ENCODE measurements at regions not wholly inside any gene's neighbourhood (a gene's known extent, or its start where the extent isn't known, plus 50 kb on each side); places are given as distances from the start of the nearest gene placed in this dataset.

GRCh38 chr4:30952526-30953219 is 232.5 kb downstream of the PCDH7 start:
- no peaks in the 10 kb centered on the region for H3K27me3 ChIP-seq (replicated peaks; ENCODE audit: control insufficient read depth, insufficient read depth, low read length)
- H3K36me3 ChIP-seq (ENCODE audit: control insufficient read depth, insufficient read depth, low read length) = no peaks in the 10 kb centered on the region
- DNase-seq (ENCODE audit: extremely low read depth, insufficient read length) = no peak
- TF ChIP-seq CTCF (IDR thresholded peaks at IDR 0.05; ENCODE audit: insufficient read depth, low read length, poor library complexity, severe bottlenecking) = no peak
- no peak overlapping the region for H3K4me3 ChIP-seq (replicated peaks; ENCODE audit: low read depth, low read length)

- Histone ChIP-seq H3K27me3 (replicated peaks; ENCODE audit: control insufficient read depth, insufficient read depth, low read length) (no peaks in the 10 kb centered on the region), H3K4me3 (replicated peaks; ENCODE audit: low read depth, low read length) (no peak overlapping the region), H3K36me3 (ENCODE audit: control insufficient read depth, insufficient read depth, low read length) (no peaks in the 10 kb centered on the region)
- no peak for TF ChIP-seq CTCF (IDR thresholded peaks at IDR 0.05; ENCODE audit: insufficient read depth, low read length, poor library complexity, severe bottlenecking)
- no peak for DNase-seq (ENCODE audit: extremely low read depth, insufficient read length)
These were observed 233.6 kb downstream of the PCDH7 start for GRCh38 chr4:30953799-30954198.

- Histone ChIP-seq H3K27me3 (replicated peaks; ENCODE audit: control insufficient read depth, insufficient read depth, low read length) (no peaks in the 10 kb centered on the region), H3K36me3 (ENCODE audit: control insufficient read depth, insufficient read depth, low read length) (no peaks in the 10 kb centered on the region)
- no peak for TF ChIP-seq CTCF (IDR thresholded peaks at IDR 0.05; ENCODE audit: insufficient read depth, low read length, poor library complexity, severe bottlenecking)
These were observed 236.7 kb downstream of the PCDH7 start for GRCh38 chr4:30956916-30957315.

GRCh38 chr4:30957706-30958105 is 237.5 kb downstream of the PCDH7 start:
- H3K36me3 ChIP-seq (ENCODE audit: control insufficient read depth, insufficient read depth, low read length) = no peaks in the 10 kb centered on the region
- no peaks in the 10 kb centered on the region for H3K27me3 ChIP-seq (replicated peaks; ENCODE audit: control insufficient read depth, insufficient read depth, low read length)
- DNase-seq (ENCODE audit: extremely low read depth, insufficient read length) = no peak
- no peak overlapping the region for H3K4me3 ChIP-seq (replicated peaks; ENCODE audit: low read depth, low read length)
- TF ChIP-seq CTCF (IDR thresholded peaks at IDR 0.05; ENCODE audit: insufficient read depth, low read length, poor library complexity, severe bottlenecking) = no peak

More at GRCh38 chr4:30956916-30957315, 236.7 kb downstream of the PCDH7 start:
- no peak overlapping the region for H3K4me3 ChIP-seq (replicated peaks; ENCODE audit: low read depth, low read length)
- no peak for DNase-seq (ENCODE audit: extremely low read depth, insufficient read length)

DNA sequence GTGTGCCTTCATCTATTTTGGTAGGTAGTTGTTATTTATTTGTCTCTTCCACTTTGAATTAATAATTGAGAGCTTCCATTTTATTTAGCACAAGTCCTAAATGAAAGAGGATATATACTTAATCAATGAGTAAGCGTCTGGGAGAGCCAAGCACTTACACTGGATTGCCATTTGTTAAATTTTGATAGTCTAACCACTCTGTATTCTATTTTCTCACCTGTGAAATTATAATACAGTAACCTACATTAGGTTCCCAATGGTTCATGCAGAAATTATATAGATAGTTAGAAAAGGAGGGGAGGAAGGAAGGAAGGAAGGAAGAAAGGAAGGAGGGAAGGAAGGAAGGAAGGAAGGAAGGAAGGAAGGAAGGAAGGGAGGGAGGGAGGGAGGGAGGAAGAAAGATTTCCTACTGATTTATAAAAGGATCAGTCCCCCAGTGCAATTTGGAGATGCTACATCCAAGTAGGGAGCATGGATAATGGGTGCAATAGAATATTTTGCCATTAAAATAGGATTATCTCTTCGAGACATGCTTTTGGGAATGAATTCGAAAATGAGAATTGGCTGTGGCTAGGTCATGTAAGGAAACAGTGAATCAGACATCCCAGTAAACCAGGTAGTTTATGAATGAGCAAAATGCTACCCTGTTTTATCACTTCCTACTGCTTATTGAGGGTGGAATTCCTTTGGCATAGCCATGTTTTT is 239.8 kb downstream of the PCDH7 start:
- DNase-seq (ENCODE audit: extremely low read depth, insufficient read length) = no peak
- H3K27me3 ChIP-seq (replicated peaks; ENCODE audit: control insufficient read depth, insufficient read depth, low read length) = no peaks in the 10 kb centered on the region
- TF ChIP-seq CTCF (IDR thresholded peaks at IDR 0.05; ENCODE audit: insufficient read depth, low read length, poor library complexity, severe bottlenecking) = no peak
- no peak overlapping the region for H3K4me3 ChIP-seq (replicated peaks; ENCODE audit: low read depth, low read length)
- no peaks in the 10 kb centered on the region for H3K36me3 ChIP-seq (ENCODE audit: control insufficient read depth, insufficient read depth, low read length)
